Endometrium (tissue), 2 donors: ENCODE measurements at regions not wholly inside any gene's neighbourhood (a gene's known extent, or its start where the extent isn't known, plus 50 kb on each side); places are given as distances from the start of the nearest gene placed in this dataset.

ENCODE experiments used
- FAIRE-seq: peaks from 2 replicates; lab custom pipeline; 2012; peaks lifted over from hg19 to GRCh38; lab: Jason Lieb, UNC
- donor health status: control.
- donor health status: control.

- no peak for FAIRE-seq
Observed at GRCh38 chr3:70899816-70900215, 587.4 kb upstream of the MDFIC2 start.

GRCh38 chr3:70890020-70890394 is 577.6 kb upstream of the MDFIC2 start:
- no peak for FAIRE-seq

GRCh38 chr3:70889162-70890019 is 577.0 kb upstream of the MDFIC2 start:
- FAIRE-seq, result no peak

GRCh38 chr3:70885636-70886035 is 573.2 kb upstream of the MDFIC2 start:
- FAIRE-seq, result no peak

GRCh38 chr3:70882104-70882503 is 569.7 kb upstream of the MDFIC2 start:
- no peak for FAIRE-seq

- no peak for FAIRE-seq
Observed at GRCh38 chr3:70880421-70880820, 568.0 kb upstream of the MDFIC2 start.

GRCh38 chr3:70876154-70876553 is 563.7 kb upstream of the MDFIC2 start:
- no peak for FAIRE-seq

GRCh38 chr3:70874196-70874595 is 561.8 kb upstream of the MDFIC2 start:
- no peak for FAIRE-seq

- no peak for FAIRE-seq
Observed at GRCh38 chr3:70873686-70874085, 561.2 kb upstream of the MDFIC2 start.

- FAIRE-seq, result no peak
Observed at GRCh38 chr3:70871909-70872656, 559.6 kb upstream of the MDFIC2 start.

- FAIRE-seq, result no peak
Observed at GRCh38 chr3:70870576-70870975, 558.1 kb upstream of the MDFIC2 start.

- FAIRE-seq, result no peak
Observed at GRCh38 chr3:70868561-70868960, 556.1 kb upstream of the MDFIC2 start.

- no peak for FAIRE-seq
Observed at GRCh38 chr3:70863049-70863448, 550.6 kb upstream of the MDFIC2 start.

GRCh38 chr3:70861855-70862254 is 549.4 kb upstream of the MDFIC2 start:
- FAIRE-seq, result peak; percentile 84

- no peak for FAIRE-seq
Observed at GRCh38 chr3:70861234-70861633, 548.8 kb upstream of the MDFIC2 start.

GRCh38 chr3:70857916-70858315 is 545.5 kb upstream of the MDFIC2 start:
- no peak for FAIRE-seq

- no peak for FAIRE-seq
Observed at GRCh38 chr3:70856414-70857162, 544.1 kb upstream of the MDFIC2 start.

- no peak for FAIRE-seq
Observed at GRCh38 chr3:70855149-70855548, 542.7 kb upstream of the MDFIC2 start.

- no peak for FAIRE-seq
Observed at GRCh38 chr3:70854108-70854507, 541.7 kb upstream of the MDFIC2 start.

GRCh38 chr3:70853161-70853944 is 540.9 kb upstream of the MDFIC2 start:
- FAIRE-seq, result no peak

GRCh38 chr3:70849911-70850699 is 537.7 kb upstream of the MDFIC2 start:
- FAIRE-seq, result peak; percentile 94
